ENCODE measurements at regions not wholly inside any gene's neighbourhood (a gene's known extent, or its start where the extent isn't known, plus 50 kb on each side); places are given as distances from the start of the nearest gene placed in this dataset.

- TF ChIP-seq CDX4 (CRISPR knock-in tag; IDR thresholded peaks at IDR 0.05; ENCODE audit: borderline replicate concordance) (no peak), SOX15 (CRISPR knock-in tag; IDR thresholded peaks at IDR 0.05) (no peak), ZNF532 (CRISPR knock-in tag; IDR thresholded peaks at IDR 0.05; ENCODE audit: borderline replicate concordance) (no peak), SP1 (CRISPR knock-in tag; conservative IDR thresholded peaks at IDR 0.05) (no peak)
Observed at GRCh38 chr10:105714728-105715127, 1073.6 kb downstream of the SORCS3 start (continued).

- Mint-ChIP-seq H3K9me3 (peaks cover 17% of the 10 kb centered on the region), H3K36me3 (0 out of 2 replicates have a peak, but pooled peaks cover 6% of the 10 kb centered on the region), H3K27ac (no peak overlapping the region), H3K4me3 (no peak overlapping the region), H3K4me1 (peaks cover 8% of the 10 kb centered on the region), H3K27me3 (ENCODE audit: low read depth) (peaks cover 24% of the 10 kb centered on the region)
- CTCF ChIA-PET, result no interaction called here
- ATAC-seq (no peak), DNase-seq (ENCODE audit: low spot score) (no peak)
- POLR2A ChIA-PET, result no interaction called here
- no peak for TF ChIP-seq ZNF671 (CRISPR knock-in tag; IDR thresholded peaks at IDR 0.05)
- no peak for TF ChIP-seq AFF4 (CRISPR knock-in tag; IDR thresholded peaks at IDR 0.05; ENCODE audit: borderline replicate concordance)
- no peak for TF ChIP-seq MYBL2 (CRISPR knock-in tag; IDR thresholded peaks at IDR 0.05)
- TF ChIP-seq ZNF263 (CRISPR knock-in tag; IDR thresholded peaks at IDR 0.05; ENCODE audit: low read depth), result no peak
- no peak for TF ChIP-seq ATF1 (CRISPR knock-in tag; IDR thresholded peaks at IDR 0.05)
- TF ChIP-seq SP1 (CRISPR knock-in tag; conservative IDR thresholded peaks at IDR 0.05), result no peak
- no peak for TF ChIP-seq E2F5 (CRISPR knock-in tag; IDR thresholded peaks at IDR 0.05)
- no peak for TF ChIP-seq MXD4 (CRISPR knock-in tag; IDR thresholded peaks at IDR 0.05; ENCODE audit: borderline replicate concordance)
- TF ChIP-seq PREB (CRISPR knock-in tag; IDR thresholded peaks at IDR 0.05; ENCODE audit: borderline replicate concordance), result no peak
- no peak for TF ChIP-seq ZMAT4 (CRISPR knock-in tag; IDR thresholded peaks at IDR 0.05)
- TF ChIP-seq ZNF232 (CRISPR knock-in tag; IDR thresholded peaks at IDR 0.05), result no peak
- TF ChIP-seq ZNF425 (CRISPR knock-in tag; conservative IDR thresholded peaks at IDR 0.05), result no peak
- TF ChIP-seq USF1 (CRISPR knock-in tag; IDR thresholded peaks at IDR 0.05), result no peak
- no peak for TF ChIP-seq HMGXB4 (CRISPR knock-in tag; IDR thresholded peaks at IDR 0.05)
- TF ChIP-seq ZNF512 (CRISPR knock-in tag; IDR thresholded peaks at IDR 0.05; ENCODE audit: borderline replicate concordance), result no peak
Observed at GRCh38 chr10:105707603-105708002, 1066.5 kb downstream of the SORCS3 start.
